Ovary (tissue), 3 donors: ENCODE measurements at regions not wholly inside any gene's neighbourhood (a gene's known extent, or its start where the extent isn't known, plus 50 kb on each side); places are given as distances from the start of the nearest gene placed in this dataset.

Source experiments
- CTCF ChIP-seq, 3 donors: fragments of 450-650 bp in 2 of 3; fragments of 200-600 bp in 1 of 3; IDR thresholded peaks; one replicate each; pipeline versions ENCODE4 v1.5.1 to v1.8.0; 2016 to 2022; ENCODE audit warnings: antibody characterized with exemption in 3 of 3, mild to moderate bottlenecking in 1 of 3
- EP300 ChIP-seq: sonication (generic); formaldehyde crosslinking; IDR thresholded peaks from one replicate; pipeline ENCODE4 v1.6.1; 2017; ENCODE audit warnings: antibody characterized with exemption
- POLR2A ChIP-seq: fragments of 450-650 bp; IDR thresholded peaks from one replicate; pipeline ENCODE4 v1.6.1; 2017; ENCODE audit warnings: antibody characterized with exemption, mild to moderate bottlenecking, moderate library complexity
- donor health status: DM: no; HTN: no; CAD: no.

GRCh38 chr3:8170971-8171508 lies 330.6 kb upstream of the LMCD1 start:
- TF ChIP-seq CTCF (IDR thresholded peaks at IDR 0.05) (no peak), POLR2A (no peak), EP300 (no peak)
